Caco-2 (cell line): ENCODE measurements at regions not wholly inside any gene's neighbourhood (a gene's known extent, or its start where the extent isn't known, plus 50 kb on each side); places are given as distances from the start of the nearest gene placed in this dataset.

Experiments used
- BruUV-seq: library from RNA; stranded (reverse); fragments of 400-500 nt; replicated peaks from 2 replicates; lab custom pipeline; 2021; lab: Mats Ljungman, UMichigan
- CTCF ChIA-PET: fragments of 300-600 bp; sonication (Branson Sonifier 250); formaldehyde crosslinking; loops from one replicate; lab custom pipeline; 2022; ENCODE audit warnings: antibody characterized with exemption; lab: Charles Lee
- POLR2A ChIA-PET: fragments of 300-600 bp; sonication (Branson Sonifier 250); formaldehyde crosslinking; loops from one replicate; lab custom pipeline; 2022; ENCODE audit warnings: antibody characterized with exemption; lab: Charles Lee
- DNase-seq, 2 experiments: peaks; one replicate each; pipeline versions ENCODE4 v3.0.0 to v3.0.0-alpha.2; 2020 to 2022
- H3K27me3 ChIP-seq: replicated peaks from 2 replicates; pipeline ENCODE4 v1.6.0; 2011; ENCODE audit warnings: low read length; ENCODE audit not compliant: control insufficient read depth, insufficient read depth
- H3K36me3 ChIP-seq: 2 replicates; pipeline ENCODE4 v1.5.1; 2011; ENCODE audit warnings: low read length; ENCODE audit not compliant: control insufficient read depth, insufficient read depth
- H3K4me1 ChIP-seq: fragments of 250-450 bp; sonication (Bioruptor Pico); 2 replicates; pipeline ENCODE4 v1.5.1; 2020; ENCODE audit warnings: mild to moderate bottlenecking
- H3K4me3 ChIP-seq: 2 replicates; pipeline ENCODE4 v1.5.1; 2011; ENCODE audit warnings: low read depth, mild to moderate bottlenecking, control low read depth, low read length
- H3K9me3 ChIP-seq: fragments of 250-450 bp; sonication (Bioruptor Pico); 2 replicates; pipeline ENCODE4 v1.5.1; 2020; ENCODE audit warnings: mild to moderate bottlenecking, moderate library complexity
- H3K27ac Mint-ChIP-seq: one replicate; pipeline ENCODE4 v1.8.0; 2022; ENCODE audit warnings: mixed read lengths; ENCODE audit not compliant: unreplicated experiment
- H3K27me3 Mint-ChIP-seq: one replicate; pipeline ENCODE4 v1.8.0; 2022; ENCODE audit warnings: mixed read lengths; ENCODE audit not compliant: insufficient read depth, unreplicated experiment
- H3K36me3 Mint-ChIP-seq: one replicate; pipeline ENCODE4 v1.8.0; 2022; ENCODE audit warnings: mild to moderate bottlenecking, mixed read lengths; ENCODE audit not compliant: insufficient read depth, unreplicated experiment
- H3K4me1 Mint-ChIP-seq: one replicate; pipeline ENCODE4 v1.8.0; 2022; ENCODE audit warnings: low read depth, mixed read lengths; ENCODE audit not compliant: unreplicated experiment
- H3K4me3 Mint-ChIP-seq: one replicate; pipeline ENCODE4 v1.8.0; 2022; ENCODE audit warnings: mild to moderate bottlenecking, moderate library complexity, mixed read lengths; ENCODE audit not compliant: unreplicated experiment
- H3K9me3 Mint-ChIP-seq: one replicate; pipeline ENCODE4 v1.8.0; 2022; ENCODE audit warnings: mixed read lengths; ENCODE audit not compliant: unreplicated experiment
- intact Hi-C: fragments of 100-400 bp; cut with micrococcal nuclease; formaldehyde crosslinking; loops from one replicate; pipeline ENCODE4 v1.10.0; 2022; ENCODE audit not compliant: unreplicated experiment
- TF ChIP-seq, protein P1 (sequence below), 2 experiments: fragments of 200-600 bp in 1 of 2; IDR thresholded peaks; 1 replicate in 1 of 2; 2 replicates in 1 of 2; pipeline versions ENCODE4 v1.5.1 to v1.8.0; 2011 to 2022; ENCODE audit warnings: antibody characterized with exemption in 1 of 2, control low read depth in 1 of 2, inconsistent platforms in 1 of 2, low read depth in 1 of 2, low read length in 1 of 2, mild to moderate bottlenecking in 1 of 2, moderate library complexity in 1 of 2; ENCODE audit not compliant: insufficient read depth in 1 of 2, severe bottlenecking in 1 of 2, unreplicated experiment in 1 of 2

DNA sequence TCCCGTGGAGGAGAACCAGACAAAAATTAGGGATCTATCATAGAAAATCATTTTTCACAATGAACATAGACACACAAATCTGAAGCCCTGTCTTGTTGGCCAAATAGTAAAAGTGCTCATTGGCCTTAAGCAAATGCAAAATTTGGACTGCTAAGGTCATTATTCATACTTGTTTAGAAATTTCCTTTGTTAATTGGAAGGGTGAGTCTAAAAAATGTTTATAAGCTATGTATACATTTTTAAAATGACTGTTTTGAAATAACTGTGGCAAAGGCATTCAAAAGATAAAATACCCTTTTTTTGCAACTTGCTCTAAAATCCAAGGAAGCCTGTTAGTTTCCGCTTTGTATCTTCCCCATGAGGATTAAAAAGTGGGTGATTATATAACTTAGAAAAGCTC, 195.0 kb downstream of the ZNF330 start:
- H3K4me3 ChIP-seq: no peak overlapping the region
- no peaks in the 10 kb centered on the region for H3K4me1 Mint-ChIP-seq
- DNase-seq: no peak
- no peaks in the 10 kb centered on the region for H3K4me1 ChIP-seq
- intact Hi-C loops: no loop called here
- no peaks in the 10 kb centered on the region for H3K9me3 ChIP-seq
- no peaks in the 10 kb centered on the region for H3K36me3 ChIP-seq
- H3K27me3 ChIP-seq: no peaks in the 10 kb centered on the region
- POLR2A ChIA-PET: no interaction called here
- H3K9me3 Mint-ChIP-seq: no peaks in the 10 kb centered on the region
- H3K36me3 Mint-ChIP-seq: no peaks in the 10 kb centered on the region
- H3K27me3 Mint-ChIP-seq: peaks cover 4% of the 10 kb centered on the region
- BruUV-seq: no TSS peak
- TF ChIP-seq, protein P1, sequence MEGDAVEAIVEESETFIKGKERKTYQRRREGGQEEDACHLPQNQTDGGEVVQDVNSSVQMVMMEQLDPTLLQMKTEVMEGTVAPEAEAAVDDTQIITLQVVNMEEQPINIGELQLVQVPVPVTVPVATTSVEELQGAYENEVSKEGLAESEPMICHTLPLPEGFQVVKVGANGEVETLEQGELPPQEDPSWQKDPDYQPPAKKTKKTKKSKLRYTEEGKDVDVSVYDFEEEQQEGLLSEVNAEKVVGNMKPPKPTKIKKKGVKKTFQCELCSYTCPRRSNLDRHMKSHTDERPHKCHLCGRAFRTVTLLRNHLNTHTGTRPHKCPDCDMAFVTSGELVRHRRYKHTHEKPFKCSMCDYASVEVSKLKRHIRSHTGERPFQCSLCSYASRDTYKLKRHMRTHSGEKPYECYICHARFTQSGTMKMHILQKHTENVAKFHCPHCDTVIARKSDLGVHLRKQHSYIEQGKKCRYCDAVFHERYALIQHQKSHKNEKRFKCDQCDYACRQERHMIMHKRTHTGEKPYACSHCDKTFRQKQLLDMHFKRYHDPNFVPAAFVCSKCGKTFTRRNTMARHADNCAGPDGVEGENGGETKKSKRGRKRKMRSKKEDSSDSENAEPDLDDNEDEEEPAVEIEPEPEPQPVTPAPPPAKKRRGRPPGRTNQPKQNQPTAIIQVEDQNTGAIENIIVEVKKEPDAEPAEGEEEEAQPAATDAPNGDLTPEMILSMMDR (IDR thresholded peaks at IDR 0.05; ENCODE audit: insufficient read depth in 1 of 2, low read depth in 1 of 2, low read length in 1 of 2, severe bottlenecking in 1 of 2, unreplicated experiment in 1 of 2): no peak
- no peak overlapping the region for H3K4me3 Mint-ChIP-seq
- CTCF ChIA-PET: no interaction called here
- no peak overlapping the region for H3K27ac Mint-ChIP-seq

DNA sequence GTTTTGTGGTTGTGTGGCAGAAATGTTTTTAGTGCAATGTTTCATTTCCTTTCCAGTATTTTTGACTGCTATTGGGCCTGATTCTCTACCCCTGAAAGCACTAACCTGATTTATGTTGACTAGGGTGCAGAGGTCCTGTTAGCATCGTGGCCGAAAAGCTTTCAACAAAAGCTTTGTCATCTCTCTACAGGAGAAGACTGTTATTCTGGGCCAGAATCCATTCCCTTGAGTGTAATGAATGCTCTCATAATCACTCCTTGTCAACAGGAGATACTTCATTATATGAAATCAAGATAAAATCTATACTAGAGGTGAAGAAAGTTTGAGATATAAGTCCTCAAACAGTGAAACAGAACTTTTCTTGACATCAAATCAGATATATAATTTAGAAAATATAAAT, 195.5 kb downstream of the ZNF330 start:
- no TSS peak for BruUV-seq
- no peak for DNase-seq
- Histone ChIP-seq H3K27me3 (no peaks in the 10 kb centered on the region), H3K36me3 (no peaks in the 10 kb centered on the region), H3K4me3 (no peak overlapping the region), H3K9me3 (no peaks in the 10 kb centered on the region), H3K4me1 (no peaks in the 10 kb centered on the region)
- TF ChIP-seq, protein P1 (IDR thresholded peaks at IDR 0.05; ENCODE audit: insufficient read depth in 1 of 2, low read depth in 1 of 2, low read length in 1 of 2, severe bottlenecking in 1 of 2, unreplicated experiment in 1 of 2): no peak
- Mint-ChIP-seq H3K4me1 (no peaks in the 10 kb centered on the region), H3K27me3 (peaks cover 6% of the 10 kb centered on the region), H3K27ac (no peak overlapping the region), H3K4me3 (no peak overlapping the region), H3K9me3 (no peaks in the 10 kb centered on the region), H3K36me3 (no peaks in the 10 kb centered on the region)
- ChIA-PET CTCF (no interaction called here), POLR2A (no interaction called here)
- intact Hi-C loops: no loop called here

DNA sequence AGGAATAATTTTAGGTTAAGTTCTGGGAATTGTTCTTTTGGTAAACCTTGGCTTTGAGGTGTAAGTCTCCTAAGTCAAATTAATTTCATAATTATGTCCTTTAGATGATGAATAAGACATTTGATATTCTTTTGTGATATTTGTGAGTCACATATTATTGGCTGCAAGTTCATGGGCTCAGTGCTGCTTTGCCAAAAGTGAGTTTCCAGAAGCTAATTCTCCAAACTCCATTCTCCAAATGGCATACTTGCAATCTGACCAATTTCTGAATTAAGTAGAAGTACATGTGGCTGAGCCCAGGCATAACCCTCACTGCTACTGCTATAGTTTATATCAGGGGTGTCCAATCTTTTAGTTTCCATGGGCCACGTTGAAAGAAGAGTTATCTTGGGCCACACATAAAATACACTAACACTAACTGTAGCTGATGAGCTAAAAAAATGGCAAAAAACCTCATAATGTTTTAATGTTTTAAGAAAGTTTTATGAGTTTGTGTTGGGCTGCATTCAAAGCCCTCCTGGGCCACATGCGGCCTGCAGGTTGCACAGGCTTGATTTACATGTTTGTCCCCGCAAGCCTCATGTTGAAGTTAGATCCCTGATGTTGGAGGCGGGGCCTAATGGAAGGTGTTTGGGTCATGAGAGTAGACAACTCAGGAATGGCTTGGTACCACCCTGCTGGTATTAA, 196.1 kb downstream of the ZNF330 start:
- Mint-ChIP-seq H3K27me3 (peaks cover 6% of the 10 kb centered on the region), H3K9me3 (no peaks in the 10 kb centered on the region), H3K4me1 (no peaks in the 10 kb centered on the region), H3K36me3 (no peaks in the 10 kb centered on the region), H3K27ac (no peak overlapping the region), H3K4me3 (no peak overlapping the region)
- intact Hi-C loops: no loop called here
- no peak for DNase-seq
- Histone ChIP-seq H3K27me3 (no peaks in the 10 kb centered on the region), H3K4me1 (no peaks in the 10 kb centered on the region), H3K4me3 (no peak overlapping the region), H3K36me3 (no peaks in the 10 kb centered on the region), H3K9me3 (no peaks in the 10 kb centered on the region)
- ChIA-PET POLR2A (no interaction called here), CTCF (no interaction called here)
- no TSS peak for BruUV-seq
- TF ChIP-seq, protein P1 (IDR thresholded peaks at IDR 0.05; ENCODE audit: insufficient read depth in 1 of 2, low read depth in 1 of 2, low read length in 1 of 2, severe bottlenecking in 1 of 2, unreplicated experiment in 1 of 2): no peak
